ENCODE measurements at regions not wholly inside any gene's neighbourhood (a gene's known extent, or its start where the extent isn't known, plus 50 kb on each side); places are given as distances from the start of the nearest gene placed in this dataset.

GRCh38 chr22:19652316-19652715 is 62.0 kb upstream of the SEPTIN5 start:
- Histone ChIP-seq H3K9me3 (ENCODE audit: insufficient read depth in 2 of 2, low read depth in 1 of 2, low read length in 1 of 2) (peaks cover 0 to 6% of the 10 kb centered on the region in 2 experiments; a peak in 3 of 4 replicates), H3K27ac (ENCODE audit: low read depth, low read length) (no peak overlapping the region), H3K14ac (ENCODE audit: insufficient read length) (no peak overlapping the region), H2BK120ac (replicated peaks; ENCODE audit: low read depth, low read length) (no peak overlapping the region), H3K79me1 (ENCODE audit: low read depth, low read length) (no peaks in the 10 kb centered on the region), H4K8ac (ENCODE audit: extremely low read depth, insufficient read depth, low read length) (no peak overlapping the region), H4K91ac (replicated peaks; ENCODE audit: insufficient read length, low read length) (no peak overlapping the region), H4K5ac (ENCODE audit: insufficient read length, low read depth, low read length) (no peak overlapping the region), H3K27me3 (replicated peaks in 1 of 4; ENCODE audit: control insufficient read depth in 3 of 4, extremely low read depth in 1 of 4, insufficient read depth in 3 of 4, low read length in 3 of 4) (no peaks in the 10 kb centered on the region; a peak in 1 of 7 replicates), H2BK12ac (ENCODE audit: low read depth, low read length) (no peak overlapping the region), H3K4me3 (ENCODE audit: extremely low read depth in 1 of 4, insufficient read depth in 2 of 4, low read depth in 3 of 4, low read length in 4 of 4) (no peak overlapping the region), H2BK15ac (ENCODE audit: low read length) (no peak overlapping the region), H2BK20ac (ENCODE audit: low read length) (no peak overlapping the region), H3K4me1 (replicated peaks in 1 of 4; ENCODE audit: control insufficient read depth in 3 of 4, insufficient read depth in 4 of 4, low read length in 3 of 4) (peaks cover 0 to 3% (median 0%) of the 10 kb centered on the region in 4 experiments; a peak in 2 of 7 replicates), H2AFZ (ENCODE audit: low read length) (no peak overlapping the region), H3K23ac (ENCODE audit: insufficient read length) (no peak overlapping the region), H3K36me3 (ENCODE audit: control insufficient read depth in 2 of 4, insufficient read depth in 4 of 4, low read length in 3 of 4) (no peaks in the 10 kb centered on the region), H3K56ac (replicated peaks; ENCODE audit: insufficient read length, low read depth, low read length) (no peak overlapping the region), H3K18ac (ENCODE audit: extremely low read depth, low read length) (no peak overlapping the region), H3K4ac (replicated peaks; ENCODE audit: insufficient read length, low read depth, low read length) (no peak overlapping the region), H2BK5ac (ENCODE audit: low read depth, low read length) (no peak overlapping the region), H3K79me2 (ENCODE audit: control insufficient read depth in 1 of 2, insufficient read depth in 2 of 2, low read length in 2 of 2) (no peaks in the 10 kb centered on the region), H3K4me2 (ENCODE audit: insufficient read depth in 1 of 2, low read depth in 2 of 2, low read length in 2 of 2) (no peak overlapping the region), H2AK5ac (ENCODE audit: low read depth, low read length) (no peak overlapping the region), H3K23me2 (ENCODE audit: low read depth, low read length) (no peaks in the 10 kb centered on the region), H4K20me1 (replicated peaks in 1 of 2; ENCODE audit: control insufficient read depth in 1 of 2, insufficient read depth in 2 of 2, low read length in 2 of 2) (no peaks in the 10 kb centered on the region), H3K9ac (replicated peaks in 1 of 4; ENCODE audit: extremely low read depth in 1 of 4, low read depth in 3 of 4, low read length in 3 of 4) (no peak overlapping the region)
- ChIA-PET CTCF (ENCODE audit: partially characterized antibody) (interaction anchor here (1.2 kb wide), 1 partner anchor 53 kb away, joined by 4 read pairs; no protein-coding TSS in a partner anchor), POLR2A (ENCODE audit: partially characterized antibody) (interaction anchor here (1.6 kb wide), 1 partner anchor 8 kb away, joined by 4 read pairs; no protein-coding TSS in a partner anchor)
- TF ChIP-seq ATF3 (IDR thresholded peaks at IDR 0.05; ENCODE audit: insufficient read depth, low read depth, low read length) = no peak
- no peak for TF ChIP-seq HDAC6 (IDR thresholded peaks at IDR 0.05; ENCODE audit: low read depth, low read length)
- DNase-seq (ENCODE audit: low read depth in 1 of 2, low spot score in 2 of 2) (no peak), FAIRE-seq (no peak)
- 85% methylated on average over 6 of the region's 6 CpGs; no CpG with 5 or more reads in 1 of the 2 experiments for WGBS, 2 experiments (ENCODE audit: extremely low coverage in 1 of 2, insufficient coverage in 1 of 2, insufficient read length in 1 of 2, insufficient replicate concordance in 2 of 2, low coverage in 1 of 2, low lambda C conversion rate in 2 of 2, missing lambda C conversion rate in 1 of 2)

Data from H1 (cell line).